Heart right ventricle (tissue), 16 donors: ENCODE measurements at regions not wholly inside any gene's neighbourhood (a gene's known extent, or its start where the extent isn't known, plus 50 kb on each side); places are given as distances from the start of the nearest gene placed in this dataset.

ENCODE experiments used
- ATAC-seq, 8 donors: fragments of 200-7000 bp; cut with Tn5 transposase; one replicate each; pipeline ENCODE4 v1.9.1; 2020; ENCODE audit warnings: mild to moderate bottlenecking in 8 of 8, moderate library complexity in 8 of 8, moderate number of reproducible peaks in 1 of 8
- DNase-seq, 2 donors: peaks; one replicate each; pipeline ENCODE4 v3.0.0-alpha.2; 2020
- H3K27ac ChIP-seq, 10 donors: fragments of 200-600 bp; sonication (generic) in 2 of 10; one replicate each; pipeline versions ENCODE4 v1.5.0 to v1.8.0; 2020 to 2022; ENCODE audit warnings: mild to moderate bottlenecking in 3 of 10
- H3K27me3 ChIP-seq, 7 donors: fragments of 200-600 bp; one replicate each; pipeline ENCODE4 v1.8.0; 2021 to 2022; ENCODE audit warnings: mild to moderate bottlenecking in 2 of 7
- H3K36me3 ChIP-seq, 9 donors: fragments of 200-600 bp; sonication (generic) in 1 of 9; one replicate each; pipeline versions ENCODE4 v1.5.0 to v1.8.0; 2020 to 2022; ENCODE audit warnings: mild to moderate bottlenecking in 2 of 9
- H3K4me1 ChIP-seq, 9 donors: fragments of 200-600 bp; sonication (generic) in 1 of 9; one replicate each; pipeline versions ENCODE4 v1.5.0 to v1.8.0; 2020 to 2022; ENCODE audit warnings: mild to moderate bottlenecking in 4 of 9
- H3K4me3 ChIP-seq, 10 donors: fragments of 200-600 bp; sonication (generic) in 2 of 10; one replicate each; pipeline versions ENCODE4 v1.5.0 to v1.8.0; 2020 to 2022; ENCODE audit warnings: mild to moderate bottlenecking in 7 of 10, moderate library complexity in 2 of 10
- H3K9me3 ChIP-seq, 11 donors: fragments of 200-600 bp in 10 of 11; sonication (generic) in 2 of 11; one replicate each; pipeline versions ENCODE4 v1.5.0 to v1.8.0; 2013 to 2022; ENCODE audit warnings: mild to moderate bottlenecking in 2 of 11, control low read depth in 1 of 11, moderate library complexity in 1 of 11
- WGBS, 2 donors: extraction: QIAGEN DNeasy Blood & Tissue Kit; methylation state at CpG; one replicate each; pipeline ENCODE4 v1.1.7; 2013; ENCODE audit warnings: inconsistent platforms in 1 of 2; 5-methylcytosine and 5-hydroxymethylcytosine counted together
- intact Hi-C, 10 donors: fragments of 100-400 bp; cut with DNase I; formaldehyde crosslinking; loops; one replicate each; pipeline versions ENCODE4 v1.11.1 to v1.14.2; 2022
- TF ChIP-seq, protein P1 (sequence below), 9 donors: fragments of 200-600 bp; sonication (generic) in 2 of 9; IDR thresholded peaks; one replicate each; pipeline versions ENCODE4 v1.5.0 to v1.8.0; 2021 to 2022; ENCODE audit warnings: antibody characterized with exemption in 9 of 9, mild to moderate bottlenecking in 5 of 9, moderate library complexity in 1 of 9
- donor health status: Arrhythmogenic right ventricular cardiomyopathy.
- donor health status: ischemic (EF 13 %, LVEDD 7.1; RV severe dilation, severe dysfunction).
- donor health status: healthy with polysubstance abuse.
- donor health status: DM: no; HTN: yes; CAD: no.
- donor health status: DM: no; HTN: no; CAD: no.
- donor health status: ischemic (EF 25% LVEDD 6.9; RV normal size, moderate dysfunction).
- donor health status: ischemic (EF 25% LVEDD 5.7; RV mildly dilated, moderate dysfunction).
- donor health status: healthy.
- donor health status: DM: yes; HTN: yes; CAD: no.
- donor health status: Ischemic cardiomyopathy.
- donor health status: ischemic (EF 35%, LVEDD 5.7; RV mildly dilated, moderate dysfunction).
- donor health status: nonischemic (EF 11% LVEDD 7.7; RV severe dilation, severe dysfunction).
- donor health status: DM: yes; HTN: yes; CAD: no.
- donor health status: PGD.
- donor health status: ischemic (EF 29% LVEDD 5.4; RV normal size, mild dysfunction).
- donor health status: nonischemic (EF 23%, LVEDD 6.1; RV moderate dilation, normal function).

DNA sequence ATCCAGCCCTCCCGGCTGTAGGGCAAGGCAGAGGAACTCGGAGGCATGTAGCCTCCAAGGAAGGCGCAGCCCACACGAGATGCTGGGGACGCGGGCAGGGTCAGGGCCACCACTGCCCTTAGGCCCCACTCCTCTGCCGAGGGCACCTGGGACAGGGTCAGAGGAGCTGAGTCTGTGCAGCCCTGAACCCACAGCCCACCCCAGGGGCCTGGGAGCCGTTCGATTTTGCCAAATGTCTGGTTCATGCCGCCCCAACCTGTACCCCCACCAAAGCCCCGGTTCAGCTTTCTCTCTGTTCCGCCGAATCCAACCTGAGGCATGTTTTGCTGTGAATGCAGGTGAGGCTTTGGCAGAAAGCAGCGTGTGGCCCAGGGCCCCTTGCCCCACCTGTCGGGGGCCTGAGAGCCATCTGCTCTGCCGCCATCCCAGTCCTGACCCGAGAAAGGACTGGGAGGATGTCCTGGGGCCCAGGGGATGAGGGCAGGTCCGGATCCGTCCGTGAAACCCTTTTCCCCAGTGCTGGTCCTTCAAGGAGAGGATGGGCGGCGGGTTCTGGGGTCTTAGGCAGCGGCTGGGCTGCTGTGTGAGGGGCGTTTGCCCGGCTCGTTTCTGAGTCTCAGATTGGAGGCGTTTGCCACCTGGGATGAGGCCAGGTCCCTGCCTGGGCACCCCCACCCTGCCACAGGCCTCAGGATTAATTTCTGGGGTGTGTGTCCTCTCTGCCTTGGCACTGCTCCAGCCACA is 79.3 kb upstream of the GATA5 start:
- Histone ChIP-seq H3K27ac (peak overlapping the region; percentile 8 to 99 (median 92)), H3K9me3 (no peaks in the 10 kb centered on the region), H3K27me3 (peaks cover 0 to 79% (median 66%) of the 10 kb centered on the region in 7 donors), H3K4me1 (peaks cover 13 to 64% (median 29%) of the 10 kb centered on the region in 9 donors), H3K4me3 (peak overlapping the region; percentile 32 to 74 (median 70)), H3K36me3 (peaks cover 0 to 5% (median 0%) of the 10 kb centered on the region in 9 donors)
- intact Hi-C loops: no loop called here
- TF ChIP-seq, protein P1, sequence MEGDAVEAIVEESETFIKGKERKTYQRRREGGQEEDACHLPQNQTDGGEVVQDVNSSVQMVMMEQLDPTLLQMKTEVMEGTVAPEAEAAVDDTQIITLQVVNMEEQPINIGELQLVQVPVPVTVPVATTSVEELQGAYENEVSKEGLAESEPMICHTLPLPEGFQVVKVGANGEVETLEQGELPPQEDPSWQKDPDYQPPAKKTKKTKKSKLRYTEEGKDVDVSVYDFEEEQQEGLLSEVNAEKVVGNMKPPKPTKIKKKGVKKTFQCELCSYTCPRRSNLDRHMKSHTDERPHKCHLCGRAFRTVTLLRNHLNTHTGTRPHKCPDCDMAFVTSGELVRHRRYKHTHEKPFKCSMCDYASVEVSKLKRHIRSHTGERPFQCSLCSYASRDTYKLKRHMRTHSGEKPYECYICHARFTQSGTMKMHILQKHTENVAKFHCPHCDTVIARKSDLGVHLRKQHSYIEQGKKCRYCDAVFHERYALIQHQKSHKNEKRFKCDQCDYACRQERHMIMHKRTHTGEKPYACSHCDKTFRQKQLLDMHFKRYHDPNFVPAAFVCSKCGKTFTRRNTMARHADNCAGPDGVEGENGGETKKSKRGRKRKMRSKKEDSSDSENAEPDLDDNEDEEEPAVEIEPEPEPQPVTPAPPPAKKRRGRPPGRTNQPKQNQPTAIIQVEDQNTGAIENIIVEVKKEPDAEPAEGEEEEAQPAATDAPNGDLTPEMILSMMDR (IDR thresholded peaks at IDR 0.05): no peak
- no peak for ATAC-seq
- WGBS, 2 donors: 38 to 57% methylated on average over 27 of the region's 27 CpGs
- DNase-seq: no peak

DNA sequence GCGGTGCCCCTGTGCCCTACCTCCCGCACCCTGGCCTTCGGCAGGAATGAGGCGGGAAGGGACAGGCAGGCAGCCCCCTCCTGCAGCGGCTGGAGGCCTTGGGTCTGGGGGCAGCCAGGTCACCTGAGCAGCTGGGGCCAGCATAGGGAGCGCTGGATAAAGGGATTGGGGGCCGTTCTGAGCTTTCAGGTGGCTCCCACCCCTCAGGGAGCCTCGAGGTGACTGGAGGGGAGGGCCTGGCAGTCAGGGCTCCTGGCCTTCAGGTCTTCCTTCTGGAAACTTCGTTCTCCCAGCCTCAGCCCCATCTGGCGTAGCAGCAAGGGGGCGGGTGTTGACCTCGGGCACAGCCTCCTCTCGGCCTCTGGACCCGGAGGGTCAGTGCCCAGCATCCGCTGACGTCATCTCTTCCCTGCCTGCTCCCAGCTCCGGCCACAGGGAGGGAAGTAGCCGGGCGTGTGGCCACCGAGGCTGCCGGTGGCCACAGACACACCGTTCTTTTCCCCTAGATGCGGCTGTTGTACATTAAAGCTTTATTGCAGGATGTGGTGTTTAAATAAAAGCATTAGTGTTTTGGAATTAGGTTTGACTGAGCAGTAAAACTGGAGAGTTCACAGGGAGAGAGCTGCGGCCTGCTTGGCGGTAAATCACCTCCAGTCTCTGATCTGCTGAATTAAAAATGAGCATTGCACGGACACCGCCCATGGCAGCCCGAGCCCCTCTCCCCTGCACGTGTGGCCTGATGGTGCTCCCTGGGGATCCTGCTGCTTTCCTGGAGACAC is 80.0 kb upstream of the GATA5 start:
- intact Hi-C loops: no loop called here
- H3K27me3 ChIP-seq: peaks cover 0 to 78% (median 65%) of the 10 kb centered on the region in 7 donors
- peaks cover 8 to 71% (median 30%) of the 10 kb centered on the region in 9 donors for H3K4me1 ChIP-seq
- H3K27ac ChIP-seq: peak overlapping the region; percentile 11 to 99 (median 92)
- peak overlapping the region in 8 of 10 donors; percentile 2 to 74 (median 70) for H3K4me3 ChIP-seq
- TF ChIP-seq, protein P1 (IDR thresholded peaks at IDR 0.05): no peak
- peak in 1 of 8 donors; percentile 7 for ATAC-seq
- WGBS, 2 donors: 31 to 44% methylated on average over 29 of the region's 29 CpGs
- no peak for DNase-seq
- no peaks in the 10 kb centered on the region for H3K9me3 ChIP-seq
- H3K36me3 ChIP-seq: peaks cover 0 to 5% (median 0%) of the 10 kb centered on the region in 9 donors

DNA sequence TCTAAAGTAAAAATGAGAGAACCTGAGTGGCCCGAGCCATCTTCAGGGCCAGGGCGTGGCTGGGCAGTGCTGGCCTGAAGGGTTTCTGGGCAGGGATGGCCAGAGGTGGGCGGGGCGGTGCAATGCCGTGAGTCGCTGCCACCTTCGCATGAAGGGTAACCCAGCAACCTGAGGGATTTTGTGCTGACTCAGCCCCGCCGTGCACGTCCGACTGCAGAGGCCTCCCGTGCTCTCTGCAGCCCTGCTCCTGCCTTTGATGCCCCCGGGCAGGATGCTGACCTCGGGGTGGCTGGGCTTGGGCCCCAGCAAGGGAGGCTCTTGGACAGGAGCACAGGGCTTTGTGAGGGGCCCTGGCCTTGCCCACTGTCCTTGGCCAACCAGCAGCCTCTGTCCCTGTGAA is 81.7 kb upstream of the GATA5 start:
- intact Hi-C loops: no loop called here
- DNase-seq (no peak), ATAC-seq (peak in 7 of 8 donors; percentile 2 to 31 (median 7))
- peaks cover 0 to 14% (median 0%) of the 10 kb centered on the region in 9 donors for H3K36me3 ChIP-seq
- no peaks in the 10 kb centered on the region for H3K9me3 ChIP-seq
- H3K4me3 ChIP-seq: peak overlapping the region in 2 of 10 donors; percentile 12 to 23
- H3K4me1 ChIP-seq: peaks cover 4 to 77% (median 38%) of the 10 kb centered on the region in 9 donors
- peak overlapping the region; percentile 69 to 99 (median 92) for H3K27ac ChIP-seq
- peaks cover 0 to 74% (median 61%) of the 10 kb centered on the region in 7 donors for H3K27me3 ChIP-seq
- WGBS, 2 donors: 37 to 53% methylated on average over 14 of the region's 14 CpGs
- TF ChIP-seq, protein P1 (IDR thresholded peaks at IDR 0.05): no peak

DNA sequence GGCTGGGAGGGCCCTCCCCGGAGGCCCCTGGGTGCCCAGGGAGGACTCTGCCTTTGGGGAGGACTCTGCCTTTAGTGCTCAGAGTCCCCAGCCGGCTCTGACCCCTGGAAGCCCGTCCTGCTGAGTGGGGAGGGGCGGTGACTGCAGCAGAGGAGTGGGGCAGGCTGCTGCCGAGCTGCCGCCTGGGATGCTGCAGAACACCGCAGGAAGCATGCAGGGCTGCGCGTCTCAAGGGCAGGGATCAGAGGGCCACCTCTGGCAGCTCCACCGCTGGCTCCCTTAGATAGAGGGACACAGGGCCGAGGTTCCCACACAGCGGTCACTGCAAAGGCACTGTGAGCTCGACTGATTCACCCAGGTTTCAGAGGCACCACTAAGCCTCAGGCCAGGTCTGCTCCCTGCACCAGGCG is 82.2 kb upstream of the GATA5 start:
- ATAC-seq (peak; percentile 6 to 34 (median 22)), DNase-seq (no peak)
- TF ChIP-seq, protein P1 (IDR thresholded peaks at IDR 0.05): no peak
- H3K27ac ChIP-seq: peak overlapping the region; percentile 69 to 99 (median 92)
- intact Hi-C loops: no loop called here
- peaks cover 4 to 82% (median 38%) of the 10 kb centered on the region in 9 donors for H3K4me1 ChIP-seq
- peaks cover 0 to 74% (median 56%) of the 10 kb centered on the region in 7 donors for H3K27me3 ChIP-seq
- H3K36me3 ChIP-seq: peaks cover 0 to 14% (median 0%) of the 10 kb centered on the region in 9 donors
- 32 to 39% methylated on average over 14 of the region's 14 CpGs for WGBS, 2 donors
- peak overlapping the region in 4 of 10 donors; percentile 10 to 24 (median 18) for H3K4me3 ChIP-seq
- no peaks in the 10 kb centered on the region for H3K9me3 ChIP-seq
